Activated CD4-positive, alpha-beta T cell treated with anti-CD3 and anti-CD28 coated beads, Interleukin-2, amount 10 ng/mL, durations not matched to agents 24 days and 14 days (primary cell): ENCODE measurements at regions not wholly inside any gene's neighbourhood (a gene's known extent, or its start where the extent isn't known, plus 50 kb on each side); places are given as distances from the start of the nearest gene placed in this dataset.

Experiments used
- DNase-seq: peaks from one replicate; pipeline ENCODE4 v3.0.0; 2022
- H3K27ac Mint-ChIP-seq: one replicate; pipeline ENCODE4 v1.8.0; 2022; ENCODE audit warnings: mild to moderate bottlenecking, mixed read lengths
- H3K27me3 Mint-ChIP-seq: one replicate; pipeline ENCODE4 v1.8.0; 2022; ENCODE audit warnings: mixed read lengths
- H3K36me3 Mint-ChIP-seq: one replicate; pipeline ENCODE4 v1.8.0; 2022; ENCODE audit warnings: low read depth, mild to moderate bottlenecking, mixed read lengths
- H3K4me1 Mint-ChIP-seq: one replicate; pipeline ENCODE4 v1.8.0; 2021; ENCODE audit warnings: mixed read lengths
- H3K4me3 Mint-ChIP-seq: one replicate; pipeline ENCODE4 v1.8.0; 2022; ENCODE audit warnings: mild to moderate bottlenecking, moderate library complexity, mixed read lengths
- H3K9me3 Mint-ChIP-seq: one replicate; pipeline ENCODE4 v1.8.0; 2021; ENCODE audit warnings: mixed read lengths
- intact Hi-C: fragments of 100-400 bp; cut with micrococcal nuclease; formaldehyde crosslinking; loops from one replicate; pipeline ENCODE4 v1.15.1; 2023

DNA sequence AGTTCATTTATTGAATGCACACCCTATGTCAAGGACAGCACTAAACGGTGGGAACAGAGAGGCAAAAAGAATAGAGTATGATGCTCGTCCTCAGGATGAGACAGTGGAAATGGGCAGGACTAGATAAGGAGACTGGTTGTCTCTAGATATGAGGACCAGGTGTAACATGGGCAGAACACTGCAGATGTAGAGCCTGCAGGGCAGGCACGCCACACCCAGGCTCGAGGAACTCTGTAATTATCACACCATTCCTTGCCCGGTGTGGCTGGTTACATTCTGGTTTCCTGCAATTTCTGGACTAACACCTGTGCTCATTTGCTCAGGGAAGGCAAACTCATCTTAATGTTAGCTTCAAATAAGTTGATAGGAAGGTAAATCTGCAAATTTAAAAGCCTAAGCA lies 334.4 kb downstream of the DHX15 start:
- no peak for DNase-seq
- Mint-ChIP-seq H3K4me1 (no peaks in the 10 kb centered on the region), H3K27me3 (no peaks in the 10 kb centered on the region), H3K4me3 (no peak overlapping the region), H3K36me3 (no peaks in the 10 kb centered on the region), H3K27ac (no peak overlapping the region), H3K9me3 (no peaks in the 10 kb centered on the region)
- intact Hi-C loops, result no loop called here

DNA sequence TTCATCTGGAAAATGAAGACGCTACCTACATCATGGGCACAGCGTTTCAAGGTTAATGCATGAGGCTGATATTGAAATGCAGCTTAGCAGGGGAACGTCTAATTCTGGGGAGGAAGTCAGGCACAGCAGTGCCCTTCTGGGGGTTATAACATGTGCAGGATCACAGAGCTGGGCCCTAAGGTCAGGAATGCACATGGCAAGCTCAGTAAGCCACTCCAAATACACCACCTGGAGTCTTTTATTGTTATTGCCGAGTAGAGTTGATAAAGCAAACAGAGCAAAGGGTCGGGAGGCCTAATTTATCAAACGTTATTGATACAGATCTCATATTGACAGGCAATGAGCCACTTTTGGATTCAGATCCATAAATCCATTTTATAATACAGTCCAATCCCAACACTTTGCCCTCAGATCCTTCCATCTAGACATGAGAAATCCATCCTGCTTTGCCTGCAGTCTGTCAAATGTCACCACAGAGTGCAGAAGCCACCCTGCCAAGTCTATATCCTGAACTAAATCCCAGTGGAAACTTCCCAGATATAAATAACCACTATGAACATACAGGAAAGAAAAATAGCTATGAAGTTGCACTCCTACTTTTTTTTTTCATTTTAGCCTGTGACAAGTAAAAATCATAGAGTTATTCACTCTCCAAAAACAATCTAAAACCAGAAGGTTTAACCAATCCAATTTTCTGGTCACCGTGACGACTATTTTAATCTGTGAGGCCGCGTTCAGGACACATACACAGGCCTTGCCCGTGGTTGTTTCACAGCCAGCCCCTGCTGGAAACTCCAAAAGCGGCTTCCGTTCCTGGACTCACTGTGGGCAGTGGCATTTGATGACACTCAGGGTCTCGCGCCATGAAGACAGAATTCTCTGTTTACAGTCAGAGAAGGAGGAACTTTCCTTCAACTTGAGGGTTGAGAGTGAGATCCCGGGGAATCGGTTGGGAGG lies 335.4 kb downstream of the DHX15 start:
- Mint-ChIP-seq H3K9me3 (no peaks in the 10 kb centered on the region), H3K36me3 (no peaks in the 10 kb centered on the region), H3K27ac (no peak overlapping the region), H3K4me1 (no peaks in the 10 kb centered on the region), H3K27me3 (no peaks in the 10 kb centered on the region), H3K4me3 (no peak overlapping the region)
- no peak for DNase-seq
- intact Hi-C loops, result no loop called here

DNA sequence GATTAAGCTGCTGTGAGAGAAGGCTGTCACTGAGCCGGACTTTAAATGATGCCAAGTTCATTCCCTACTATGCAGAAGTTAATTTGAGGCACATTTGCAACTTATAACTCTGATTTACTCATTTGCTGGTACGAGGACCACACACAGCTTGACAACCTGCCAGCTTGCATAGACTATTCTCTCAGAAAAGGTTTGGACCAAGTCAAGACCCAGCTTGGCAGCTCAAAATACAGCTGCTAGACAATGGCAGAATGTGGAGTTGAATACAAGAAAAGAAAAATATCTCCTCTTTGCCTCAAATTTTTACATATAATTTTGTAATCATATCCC lies 338.9 kb downstream of the DHX15 start:
- intact Hi-C loops, result no loop called here
- Mint-ChIP-seq H3K27ac (no peak overlapping the region), H3K4me3 (no peak overlapping the region), H3K27me3 (no peaks in the 10 kb centered on the region), H3K36me3 (no peaks in the 10 kb centered on the region), H3K9me3 (no peaks in the 10 kb centered on the region), H3K4me1 (no peaks in the 10 kb centered on the region)
- DNase-seq, result no peak

DNA sequence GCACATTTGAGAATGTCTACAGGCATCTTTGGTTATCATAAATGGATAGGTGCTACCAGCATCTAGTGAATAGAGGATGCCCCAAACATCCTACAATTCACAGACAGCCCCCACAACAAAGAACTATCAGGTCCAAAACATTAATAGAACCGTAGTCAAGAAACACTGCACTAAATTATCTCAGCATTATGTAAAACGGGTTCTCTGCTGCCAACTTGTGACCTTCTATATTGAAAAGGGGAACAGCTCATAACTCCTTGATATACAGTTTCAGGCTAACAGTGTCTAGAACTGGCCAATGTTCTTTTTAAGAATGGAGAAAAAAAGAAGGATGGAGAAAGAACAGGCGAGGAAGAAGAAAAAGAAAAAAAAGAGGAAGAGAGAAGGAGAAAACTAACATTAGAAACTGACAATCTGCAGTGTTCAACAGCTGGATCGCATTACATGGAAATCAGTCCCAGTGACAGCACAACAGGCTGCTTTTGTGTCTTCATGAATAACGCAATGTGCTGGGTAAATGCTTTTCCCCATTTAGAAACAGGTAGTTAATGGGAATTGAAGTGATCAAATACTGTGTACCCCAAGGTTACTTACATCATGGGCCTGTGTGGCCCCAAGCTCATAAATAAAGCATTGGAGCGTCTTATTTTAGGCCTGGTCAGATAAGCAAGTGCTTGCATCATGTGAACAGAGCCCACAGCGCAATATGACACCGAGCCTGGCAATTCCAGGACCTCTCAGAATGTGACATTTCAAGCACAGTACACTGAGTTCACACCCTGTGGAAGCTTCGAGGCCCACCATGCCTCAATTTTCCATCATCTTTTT lies 339.5 kb downstream of the DHX15 start:
- Mint-ChIP-seq H3K27ac (no peak overlapping the region), H3K4me1 (no peaks in the 10 kb centered on the region), H3K4me3 (no peak overlapping the region), H3K27me3 (no peaks in the 10 kb centered on the region), H3K36me3 (no peaks in the 10 kb centered on the region), H3K9me3 (no peaks in the 10 kb centered on the region)
- DNase-seq, result no peak
- intact Hi-C loops, result no loop called here

DNA sequence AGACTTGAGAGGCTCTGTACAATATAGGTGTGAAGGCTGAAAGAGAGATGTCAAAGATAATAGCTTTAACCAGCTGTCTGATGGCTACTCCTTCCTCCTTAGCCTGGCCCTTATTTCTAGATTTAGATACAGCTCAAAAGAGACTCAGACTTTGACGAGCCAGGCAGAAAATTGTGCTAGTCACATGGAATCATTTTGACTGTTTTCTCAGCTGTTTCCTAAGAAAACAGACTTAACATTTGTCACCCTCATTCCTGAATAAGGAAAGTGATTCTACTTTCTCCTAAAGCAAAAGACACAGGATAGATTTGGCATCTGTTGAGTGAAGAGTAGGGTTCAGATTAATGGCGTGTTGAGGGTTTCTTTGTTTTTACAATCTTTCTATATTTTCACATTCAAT lies 340.7 kb downstream of the DHX15 start:
- H3K27me3 Mint-ChIP-seq, result no peaks in the 10 kb centered on the region
- H3K4me3 Mint-ChIP-seq, result no peak overlapping the region
- H3K4me1 Mint-ChIP-seq, result no peaks in the 10 kb centered on the region
- no peaks in the 10 kb centered on the region for H3K9me3 Mint-ChIP-seq
- H3K27ac Mint-ChIP-seq, result no peak overlapping the region
- no peaks in the 10 kb centered on the region for H3K36me3 Mint-ChIP-seq
- no peak for DNase-seq
- intact Hi-C loops, result no loop called here

DNA sequence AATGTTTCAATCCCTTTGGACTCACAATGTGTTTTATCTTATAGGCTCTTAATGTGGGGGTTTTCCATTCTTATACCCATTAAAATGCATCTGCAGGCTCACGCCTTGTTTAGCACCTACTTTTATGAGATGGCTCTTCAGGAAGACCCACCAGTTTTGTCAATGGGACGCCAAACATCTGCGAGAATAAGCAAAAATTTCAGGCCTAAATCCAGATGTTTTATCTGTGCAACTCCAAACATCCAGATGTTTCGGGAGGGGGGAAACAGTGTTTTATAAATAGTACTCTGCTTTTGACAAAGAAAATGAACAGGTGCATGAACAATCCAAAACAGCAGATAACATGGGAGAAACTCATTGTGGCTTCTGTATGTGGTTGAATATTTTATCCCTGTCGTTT lies 342.8 kb downstream of the DHX15 start:
- H3K36me3 Mint-ChIP-seq, result no peaks in the 10 kb centered on the region
- H3K27me3 Mint-ChIP-seq, result no peaks in the 10 kb centered on the region
- no peaks in the 10 kb centered on the region for H3K9me3 Mint-ChIP-seq
- DNase-seq, result no peak
- intact Hi-C loops, result no loop called here
- no peak overlapping the region for H3K27ac Mint-ChIP-seq
- H3K4me1 Mint-ChIP-seq, result no peaks in the 10 kb centered on the region
- no peak overlapping the region for H3K4me3 Mint-ChIP-seq

DNA sequence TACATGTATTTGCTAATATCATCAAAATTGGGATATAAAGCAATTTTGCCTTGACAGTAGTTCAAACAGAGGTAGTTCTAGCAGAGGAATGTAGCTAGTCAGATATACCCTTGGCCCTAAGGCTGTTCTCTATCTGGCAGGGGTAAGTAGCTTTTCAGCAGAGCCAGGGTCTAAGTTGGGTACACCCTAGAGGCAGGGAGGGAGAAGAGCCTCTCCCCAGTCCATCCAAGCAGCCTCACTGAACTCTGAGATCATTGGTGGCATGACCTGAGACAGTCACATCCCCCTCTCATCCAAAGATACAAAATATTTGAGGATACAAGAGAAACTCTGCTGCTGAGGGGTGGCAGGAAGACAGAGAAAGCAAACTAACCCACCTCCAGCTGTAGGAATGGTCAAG lies 343.7 kb downstream of the DHX15 start:
- Mint-ChIP-seq H3K9me3 (no peaks in the 10 kb centered on the region), H3K36me3 (no peaks in the 10 kb centered on the region), H3K4me1 (no peaks in the 10 kb centered on the region), H3K27me3 (no peaks in the 10 kb centered on the region), H3K4me3 (no peak overlapping the region), H3K27ac (no peak overlapping the region)
- no peak for DNase-seq
- intact Hi-C loops, result no loop called here

DNA sequence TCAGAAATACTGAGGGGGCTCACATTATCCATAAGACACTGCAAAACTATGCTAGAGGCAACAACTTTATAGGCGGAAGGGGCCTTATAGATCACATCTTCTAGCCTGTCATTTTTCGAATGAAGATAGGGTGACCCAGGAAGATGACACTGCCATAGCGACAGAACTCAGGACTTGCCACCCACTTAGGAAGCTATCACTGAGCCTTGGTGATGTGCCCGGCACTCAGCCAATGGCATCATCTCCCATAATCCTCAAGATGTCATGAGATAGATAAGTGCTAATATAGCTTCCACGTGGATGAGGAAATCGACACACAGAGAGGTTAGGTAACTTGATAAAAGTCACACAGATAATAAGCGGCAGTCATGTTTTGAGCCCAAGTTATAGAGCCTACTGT lies 346.6 kb downstream of the DHX15 start:
- Mint-ChIP-seq H3K27ac (no peak overlapping the region), H3K4me3 (no peak overlapping the region), H3K9me3 (no peaks in the 10 kb centered on the region), H3K36me3 (no peaks in the 10 kb centered on the region), H3K4me1 (no peaks in the 10 kb centered on the region), H3K27me3 (no peaks in the 10 kb centered on the region)
- no peak for DNase-seq
- intact Hi-C loops, result no loop called here

DNA sequence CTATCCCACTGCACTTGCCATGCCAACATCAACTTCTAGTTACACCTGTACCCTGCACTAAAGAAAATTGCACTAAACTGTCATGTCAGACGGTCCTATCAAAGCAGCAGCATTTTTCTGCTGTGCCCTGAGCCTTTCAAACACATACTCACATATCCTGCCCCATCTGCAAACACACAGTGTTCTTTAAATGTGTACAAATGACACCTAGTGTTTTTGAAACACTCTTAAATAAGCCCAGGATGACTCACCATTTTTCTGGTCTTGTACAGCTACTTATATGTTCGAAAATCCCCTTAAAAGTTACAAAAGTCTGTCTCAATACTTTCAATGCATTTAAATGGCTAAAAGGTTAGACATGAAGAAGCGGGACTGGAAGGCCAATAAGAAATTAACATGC lies 346.7 kb upstream of the PPARGC1A start:
- no peaks in the 10 kb centered on the region for H3K36me3 Mint-ChIP-seq
- no peaks in the 10 kb centered on the region for H3K4me1 Mint-ChIP-seq
- no peak overlapping the region for H3K27ac Mint-ChIP-seq
- no peak for DNase-seq
- no peak overlapping the region for H3K4me3 Mint-ChIP-seq
- H3K9me3 Mint-ChIP-seq, result no peaks in the 10 kb centered on the region
- intact Hi-C loops, result no loop called here
- no peaks in the 10 kb centered on the region for H3K27me3 Mint-ChIP-seq

DNA sequence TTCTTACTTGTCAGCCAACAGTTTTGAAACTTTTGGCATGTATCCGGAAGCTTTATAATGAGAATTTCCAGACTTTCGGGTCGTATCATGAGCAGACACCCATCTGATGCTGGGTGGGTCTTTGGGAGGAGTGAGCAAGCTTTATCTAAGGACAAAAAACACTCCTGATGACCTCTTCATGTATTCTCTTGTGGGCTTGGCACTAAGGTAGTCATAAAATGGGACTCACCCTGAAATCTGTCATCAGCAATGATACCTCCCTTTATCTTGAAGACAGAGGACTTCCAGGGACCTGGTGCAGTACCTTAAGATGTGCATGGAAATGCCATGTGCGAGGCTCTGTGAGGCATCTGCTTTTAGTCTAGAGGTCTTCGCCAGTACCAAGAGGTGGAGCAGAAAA lies 346.3 kb upstream of the PPARGC1A start:
- Mint-ChIP-seq H3K9me3 (no peaks in the 10 kb centered on the region), H3K27ac (no peak overlapping the region), H3K27me3 (no peaks in the 10 kb centered on the region), H3K4me3 (no peak overlapping the region), H3K4me1 (no peaks in the 10 kb centered on the region), H3K36me3 (no peaks in the 10 kb centered on the region)
- intact Hi-C loops, result no loop called here
- DNase-seq, result no peak

DNA sequence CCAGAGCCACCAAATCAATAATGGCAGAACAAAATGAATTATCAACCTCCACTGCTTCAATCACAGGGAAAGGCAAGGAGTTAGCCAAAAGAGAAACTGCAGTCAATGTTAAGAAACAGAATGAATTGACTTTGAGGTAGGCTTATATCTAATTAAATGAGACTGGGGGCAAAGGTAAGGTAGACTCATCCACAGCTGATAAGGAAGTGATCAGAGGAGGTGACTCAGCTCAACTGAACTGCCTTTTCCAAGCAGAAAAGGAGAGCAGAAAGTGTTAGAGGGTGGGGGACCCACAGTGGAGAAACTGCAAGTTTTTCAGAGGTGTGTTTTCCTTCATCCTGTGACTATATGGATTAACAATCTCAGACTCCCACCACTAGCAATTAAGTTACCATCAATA lies 345.8 kb upstream of the PPARGC1A start:
- H3K4me1 Mint-ChIP-seq, result no peaks in the 10 kb centered on the region
- H3K4me3 Mint-ChIP-seq, result no peak overlapping the region
- no peak overlapping the region for H3K27ac Mint-ChIP-seq
- H3K27me3 Mint-ChIP-seq, result no peaks in the 10 kb centered on the region
- DNase-seq, result no peak
- peaks cover under 1% of the 10 kb centered on the region for H3K9me3 Mint-ChIP-seq
- intact Hi-C loops, result no loop called here
- no peaks in the 10 kb centered on the region for H3K36me3 Mint-ChIP-seq

DNA sequence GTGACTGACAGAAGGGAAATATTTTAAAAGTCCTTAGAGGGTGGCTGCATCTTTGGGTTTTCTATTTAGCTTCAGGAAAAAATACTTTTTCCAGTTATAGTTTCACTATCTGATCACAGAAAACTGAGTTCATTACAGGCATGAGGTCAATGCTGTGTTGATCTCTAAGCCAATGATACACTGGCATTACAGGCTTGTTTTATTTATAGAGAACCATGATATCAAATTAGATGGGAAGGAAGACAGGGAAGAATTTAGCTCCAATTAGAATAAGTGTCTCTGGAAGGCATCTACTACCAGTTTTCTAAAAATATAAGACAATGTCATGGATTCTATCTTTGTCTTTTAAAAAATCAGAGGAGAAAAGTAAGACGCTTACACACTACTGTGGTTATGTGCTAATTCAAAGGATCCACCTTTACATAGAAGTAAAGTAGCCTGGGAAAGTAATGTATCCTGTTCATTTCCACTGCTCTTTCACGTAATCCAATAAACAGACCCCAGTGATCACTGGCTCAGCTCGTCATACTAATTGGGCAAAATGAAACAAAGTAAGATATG lies 344.5 kb upstream of the PPARGC1A start:
- no peaks in the 10 kb centered on the region for H3K36me3 Mint-ChIP-seq
- no peaks in the 10 kb centered on the region for H3K27me3 Mint-ChIP-seq
- H3K9me3 Mint-ChIP-seq, result peaks cover 3% of the 10 kb centered on the region
- intact Hi-C loops, result no loop called here
- H3K4me3 Mint-ChIP-seq, result no peak overlapping the region
- no peak overlapping the region for H3K27ac Mint-ChIP-seq
- no peak for DNase-seq
- no peaks in the 10 kb centered on the region for H3K4me1 Mint-ChIP-seq

DNA sequence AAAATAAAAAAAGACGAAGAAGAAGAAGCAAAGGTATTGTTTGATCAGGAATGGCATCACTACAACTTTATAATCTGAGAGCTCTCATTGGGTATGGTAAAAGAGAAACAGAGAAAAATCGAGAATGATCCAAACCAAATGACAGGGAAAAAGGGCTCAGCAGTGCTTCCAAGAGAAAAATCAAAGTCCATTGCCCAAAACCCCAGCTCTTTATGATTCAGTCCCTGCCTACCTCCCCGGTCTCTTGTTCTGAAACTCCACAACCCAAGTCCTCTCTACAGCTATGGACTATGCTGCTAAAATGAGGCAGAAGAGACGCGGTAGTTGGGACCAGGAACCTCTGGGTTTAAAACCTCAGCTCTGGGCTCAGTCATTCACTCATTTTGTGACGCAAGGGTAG lies 341.1 kb upstream of the PPARGC1A start:
- H3K4me3 Mint-ChIP-seq, result no peak overlapping the region
- no peaks in the 10 kb centered on the region for H3K36me3 Mint-ChIP-seq
- no peak for DNase-seq
- intact Hi-C loops, result no loop called here
- no peaks in the 10 kb centered on the region for H3K4me1 Mint-ChIP-seq
- H3K27ac Mint-ChIP-seq, result no peak overlapping the region
- peaks cover 3% of the 10 kb centered on the region for H3K9me3 Mint-ChIP-seq
- no peaks in the 10 kb centered on the region for H3K27me3 Mint-ChIP-seq

DNA sequence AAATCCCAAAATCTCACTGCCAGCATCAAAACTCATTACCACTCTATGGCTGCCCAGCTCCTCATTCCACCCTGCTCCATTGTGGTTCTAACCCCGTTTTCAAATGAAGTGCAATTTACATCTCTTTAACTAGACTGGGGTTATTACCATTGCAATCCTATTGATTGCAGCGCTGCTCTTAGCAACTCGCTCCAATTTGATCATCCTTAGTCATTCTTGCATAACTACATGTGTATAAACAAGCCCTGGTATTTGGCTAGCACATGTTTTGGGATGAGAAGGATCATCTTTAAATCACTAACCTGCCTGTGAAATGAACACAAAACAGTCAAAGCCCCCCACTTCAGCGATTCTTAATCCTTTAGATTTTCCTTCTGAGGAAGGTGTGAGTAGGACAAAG lies 340.1 kb upstream of the PPARGC1A start:
- Mint-ChIP-seq H3K4me3 (no peak overlapping the region), H3K36me3 (no peaks in the 10 kb centered on the region), H3K27me3 (no peaks in the 10 kb centered on the region), H3K4me1 (no peaks in the 10 kb centered on the region), H3K27ac (no peak overlapping the region), H3K9me3 (peaks cover 3% of the 10 kb centered on the region)
- intact Hi-C loops, result no loop called here
- no peak for DNase-seq
